Limb (tissue), 2 donors: ENCODE measurements at regions not wholly inside any gene's neighbourhood (a gene's known extent, or its start where the extent isn't known, plus 50 kb on each side); places are given as distances from the start of the nearest gene placed in this dataset.
"Not testable (repeated sequence)": the region's sequence is repeated elsewhere in the genome, so short reads cannot be mapped to it uniquely, and the experiment has no call there.

Source experiments
- DNase-seq, 2 donors: peaks; one replicate each; pipeline ENCODE4 v3.0.0-alpha.2; 2016; ENCODE audit errors: extremely low spot score in 2 of 2

DNA sequence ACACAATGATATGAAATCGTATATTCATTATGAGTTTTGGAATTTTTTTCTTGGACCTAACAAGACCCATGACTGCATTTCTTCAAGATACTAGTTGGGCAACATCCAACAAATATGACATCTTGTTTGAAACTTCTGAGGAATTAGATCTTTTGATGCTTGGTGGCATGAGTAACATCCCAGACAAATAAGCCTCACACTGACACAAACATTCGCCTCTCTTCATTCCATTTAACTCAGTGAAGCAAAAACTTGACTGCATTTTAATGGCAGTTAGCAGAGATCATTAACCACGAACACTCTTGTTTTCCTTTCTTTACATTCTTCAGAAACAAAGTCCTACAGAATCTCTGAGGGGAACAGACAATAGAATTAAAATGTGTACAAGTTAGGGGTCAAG, 758.3 kb downstream of the C12orf50 start:
- no peak for DNase-seq

DNA sequence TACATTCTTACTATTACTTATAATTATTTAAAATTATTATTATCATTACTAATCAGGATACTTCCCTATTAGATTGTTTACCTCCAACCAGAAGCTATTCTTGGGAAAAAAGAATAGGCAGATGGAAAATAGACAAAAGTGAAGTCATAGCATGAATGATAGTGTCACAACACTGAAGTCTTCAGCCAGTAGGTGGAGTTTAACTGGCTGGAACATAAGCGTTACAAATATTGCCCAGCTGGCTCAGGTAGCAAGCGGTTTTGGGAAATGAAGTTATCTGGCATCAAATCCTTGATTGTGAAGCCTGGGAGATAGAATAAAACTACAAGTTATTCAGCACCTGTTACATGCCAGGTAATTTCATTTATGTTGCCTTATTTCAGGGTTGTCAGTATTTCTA, 762.9 kb downstream of the C12orf50 start:
- DNase-seq = no peak

DNA sequence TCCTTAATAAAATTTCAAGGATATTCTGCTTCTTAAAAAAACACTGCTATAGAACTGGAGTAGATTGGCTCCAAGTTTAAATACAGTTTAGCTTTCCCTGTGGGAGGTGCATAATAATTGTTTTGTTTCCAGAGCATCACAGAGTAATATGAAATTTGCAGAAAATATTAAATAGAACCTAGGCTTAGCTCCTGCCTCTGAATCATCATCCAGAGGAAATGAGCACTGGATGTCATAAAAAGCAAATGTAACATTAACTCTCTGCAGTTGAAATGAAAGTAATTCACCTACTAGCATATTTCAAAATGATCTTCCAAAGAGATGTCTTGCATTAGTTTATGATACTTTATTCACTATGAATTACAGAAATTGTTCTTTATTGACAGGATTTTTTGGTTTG, 769.8 kb downstream of the C12orf50 start:
- DNase-seq = no peak

DNA sequence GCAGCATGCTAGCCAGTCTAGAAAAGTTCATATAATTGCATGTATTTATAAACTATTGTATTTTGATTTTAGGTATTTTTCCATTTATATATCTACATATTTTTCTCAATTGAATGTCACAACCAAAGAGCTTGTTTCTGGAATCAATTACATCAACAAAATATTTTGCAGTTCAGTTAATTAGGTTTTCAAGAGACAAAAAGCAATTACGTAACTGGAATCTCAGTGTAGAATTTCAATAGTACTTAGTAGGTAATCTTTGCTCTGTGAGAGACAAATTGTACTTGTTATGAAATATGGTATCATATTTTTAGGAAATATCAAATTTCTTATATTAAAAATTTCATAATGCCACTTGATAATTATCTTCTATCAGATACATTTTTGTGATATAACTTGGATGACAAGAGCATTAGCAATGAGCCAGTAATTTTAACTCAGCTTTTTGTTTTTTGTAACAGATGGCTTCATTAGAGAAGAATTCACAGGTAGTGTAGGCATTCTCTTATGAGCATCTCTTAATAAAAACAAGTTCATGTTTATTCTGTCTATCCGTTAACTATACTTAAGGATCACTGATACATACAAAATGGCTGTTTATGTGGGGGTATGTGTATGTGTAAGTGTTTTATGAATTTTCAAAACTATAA, 774.7 kb downstream of the C12orf50 start:
- no peak for DNase-seq

- DNase-seq = no peak
Observed at GRCh38 chr12:87253157-87253556, 776.0 kb downstream of the C12orf50 start.

GRCh38 chr12:87246726-87247125, 782.5 kb downstream of the C12orf50 start:
- no peak for DNase-seq

DNA sequence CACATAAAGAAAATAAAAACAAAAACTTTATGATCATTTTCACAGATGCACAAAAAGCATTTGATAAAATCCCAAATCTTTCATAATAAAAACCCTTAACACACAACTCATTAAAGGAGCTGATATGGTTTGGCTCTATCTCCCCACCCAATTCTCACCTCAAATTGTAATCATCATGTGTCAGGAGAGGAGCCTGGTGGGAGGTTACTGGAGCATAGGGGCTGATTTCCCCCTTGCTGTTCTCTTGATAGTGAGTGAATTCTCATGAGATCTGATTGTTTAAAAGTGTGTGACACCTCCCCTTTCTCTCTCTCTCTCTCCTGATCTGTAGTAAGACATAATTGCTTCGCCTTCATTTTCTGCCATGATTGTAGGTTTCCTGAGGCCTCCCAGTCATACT, 790.7 kb downstream of the C12orf50 start:
- DNase-seq = no peak

GRCh38 chr12:87234898-87235297, 794.3 kb downstream of the C12orf50 start:
- DNase-seq = no peak

DNA sequence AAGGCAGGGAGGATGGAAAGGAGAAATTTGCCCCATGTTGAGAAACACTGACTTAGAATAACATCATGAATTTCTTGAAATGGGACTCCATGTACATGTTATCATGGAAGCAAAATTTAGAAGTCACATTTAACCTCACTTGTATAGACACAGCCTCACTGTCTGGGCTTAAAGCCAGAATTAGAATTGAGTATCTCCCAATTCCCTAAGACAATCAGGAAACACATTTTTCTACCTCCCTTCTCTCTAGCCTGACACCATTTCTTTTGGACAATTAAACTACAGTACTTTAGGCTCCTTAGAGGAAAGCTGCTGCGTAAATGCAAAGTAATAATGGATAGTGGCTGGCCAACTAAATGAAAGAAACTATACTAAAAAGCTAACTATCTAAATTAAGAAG, 795.5 kb downstream of the C12orf50 start:
- DNase-seq = no peak

GRCh38 chr12:87231818-87232217, 797.4 kb downstream of the C12orf50 start:
- DNase-seq = no peak

DNA sequence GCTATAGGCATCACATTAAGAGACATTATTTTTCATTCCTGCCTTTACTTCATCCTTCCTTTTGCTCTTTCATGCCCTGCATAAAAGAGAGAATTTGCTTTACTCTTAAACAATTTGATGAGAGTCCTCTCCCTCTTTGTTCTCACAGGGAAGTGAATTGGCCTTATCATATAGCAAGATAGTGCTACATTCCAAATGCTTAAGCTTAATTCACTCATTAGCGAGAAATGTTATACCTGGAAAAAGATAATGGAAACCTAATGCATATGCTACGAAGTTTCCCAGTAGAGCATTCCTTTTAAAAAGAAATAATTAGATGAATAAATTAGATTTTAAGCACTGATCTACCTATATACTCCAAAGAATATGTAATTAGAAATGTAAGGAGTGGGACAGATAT, 798.8 kb downstream of the C12orf50 start:
- DNase-seq = no peak

DNA sequence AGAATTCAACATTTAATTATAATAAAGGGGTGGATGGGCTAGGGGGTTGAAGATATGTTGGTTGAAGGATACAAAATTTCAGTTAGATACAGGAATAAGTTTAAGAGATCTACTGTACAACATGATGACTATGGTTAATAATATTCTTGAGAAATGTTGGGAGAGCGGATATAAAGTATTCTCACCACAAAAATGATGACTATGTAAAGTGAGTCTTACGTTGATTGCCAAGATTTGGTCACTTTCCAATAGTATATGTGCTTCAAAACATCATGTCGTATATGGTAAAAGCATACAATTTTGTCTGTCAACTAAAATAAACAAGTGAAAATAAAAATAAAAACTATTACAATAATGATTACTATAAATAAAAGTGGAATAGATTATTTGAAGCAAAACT, 802.0 kb downstream of the C12orf50 start:
- no peak for DNase-seq

- peak in 1 of 2 donors; percentile 18 for DNase-seq
Observed at GRCh38 chr12:87217491-87217890, 811.7 kb downstream of the C12orf50 start.

GRCh38 chr12:87216436-87216835, 812.8 kb downstream of the C12orf50 start:
- DNase-seq = no peak

GRCh38 chr12:87202189-87202588, 827.0 kb downstream of the C12orf50 start:
- no peak for DNase-seq

GRCh38 chr12:87201598-87201997, 827.6 kb downstream of the C12orf50 start:
- no peak for DNase-seq

DNA sequence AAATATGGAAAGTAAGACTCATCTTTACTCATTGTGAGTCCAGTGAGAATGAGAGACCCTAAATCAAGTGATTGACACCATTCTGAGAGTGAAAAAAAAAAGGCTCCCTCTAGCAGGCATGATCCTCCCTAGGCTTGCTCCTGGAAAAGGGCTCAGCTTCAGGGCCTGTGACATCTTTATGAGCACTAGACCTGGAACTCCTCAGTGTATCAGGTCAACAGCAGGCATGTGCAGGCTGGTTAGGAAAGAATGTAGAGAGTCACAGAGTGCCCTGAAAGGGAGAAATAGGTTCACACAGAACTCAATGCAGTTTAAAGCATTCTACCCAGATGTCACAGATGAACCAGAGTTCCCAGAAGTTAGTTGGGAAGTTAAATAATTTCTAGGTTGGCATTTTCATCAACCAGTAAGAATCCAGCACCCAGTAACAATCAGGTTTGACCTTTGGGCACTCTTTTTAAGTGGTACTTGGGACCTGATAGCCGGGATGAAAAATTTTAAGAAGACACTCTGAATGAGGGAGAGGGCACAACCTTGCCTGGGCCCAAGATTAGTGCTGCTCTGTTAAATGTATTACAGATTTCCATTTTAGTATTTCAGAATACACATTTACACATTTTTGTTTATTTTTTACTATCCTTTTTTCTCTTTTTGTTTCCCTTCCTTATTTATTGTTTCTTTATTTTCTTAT, 828.8 kb downstream of the C12orf50 start:
- DNase-seq = no peak

GRCh38 chr12:87198181-87198580, 831.0 kb downstream of the C12orf50 start:
- no peak for DNase-seq

DNA sequence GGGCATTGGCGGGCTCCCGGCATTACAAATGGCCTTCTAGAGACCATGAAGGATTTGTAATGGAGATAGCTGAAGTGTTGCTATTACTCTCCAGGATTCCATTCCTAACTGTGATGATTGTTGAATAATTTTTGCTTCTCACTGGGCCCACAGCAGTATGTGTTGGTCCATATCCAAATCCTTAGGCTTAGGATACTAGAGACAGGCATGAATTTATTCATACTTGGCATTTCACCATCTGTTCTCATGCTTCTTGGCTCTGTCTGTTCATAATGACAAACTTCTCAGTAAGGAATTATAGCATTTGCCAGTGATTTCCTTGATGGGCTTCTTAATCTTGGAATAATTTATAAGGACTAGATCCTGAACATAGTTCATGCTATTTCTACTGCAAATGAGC, 832.9 kb downstream of the C12orf50 start:
- DNase-seq = peak in 1 of 2 donors; percentile 53

DNA sequence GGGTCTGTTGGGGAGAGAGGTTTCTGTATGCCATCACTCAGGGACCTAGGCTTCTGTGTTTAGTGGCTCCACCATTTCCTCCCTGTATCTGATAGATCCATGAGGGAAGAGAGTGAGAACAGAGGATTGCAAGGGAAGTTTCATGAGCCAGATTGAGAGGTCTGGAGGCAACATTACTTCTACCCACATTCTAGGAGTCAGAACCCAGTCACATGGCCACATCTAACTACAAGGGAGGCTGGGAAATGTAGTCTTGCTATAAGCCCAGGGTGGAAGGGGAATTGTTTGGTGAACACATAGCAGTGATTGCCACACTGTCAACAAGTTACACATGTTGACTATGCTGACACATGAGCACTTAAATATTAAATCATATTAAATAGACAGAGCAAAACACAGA, 834.8 kb downstream of the C12orf50 start:
- DNase-seq = not testable (repeated sequence)

DNA sequence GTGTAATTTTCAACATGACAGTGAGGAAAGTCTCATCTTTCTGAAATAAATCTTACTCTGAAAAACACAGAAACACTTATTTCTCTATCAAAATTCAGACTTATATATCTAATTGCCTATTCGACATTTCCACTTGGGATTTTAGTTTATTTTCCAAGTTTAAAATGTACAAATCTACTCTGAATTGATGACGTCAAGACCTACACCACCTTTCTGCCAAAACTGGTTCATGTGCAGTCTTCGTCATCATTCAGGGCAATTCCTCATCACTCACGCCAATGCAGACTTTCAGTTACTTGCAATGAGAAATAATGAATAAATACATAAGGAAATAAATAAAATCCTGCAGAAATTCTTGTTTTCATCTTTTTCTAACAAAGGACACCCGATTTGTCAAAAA, 843.8 kb downstream of the C12orf50 start:
- DNase-seq = no peak

DNA sequence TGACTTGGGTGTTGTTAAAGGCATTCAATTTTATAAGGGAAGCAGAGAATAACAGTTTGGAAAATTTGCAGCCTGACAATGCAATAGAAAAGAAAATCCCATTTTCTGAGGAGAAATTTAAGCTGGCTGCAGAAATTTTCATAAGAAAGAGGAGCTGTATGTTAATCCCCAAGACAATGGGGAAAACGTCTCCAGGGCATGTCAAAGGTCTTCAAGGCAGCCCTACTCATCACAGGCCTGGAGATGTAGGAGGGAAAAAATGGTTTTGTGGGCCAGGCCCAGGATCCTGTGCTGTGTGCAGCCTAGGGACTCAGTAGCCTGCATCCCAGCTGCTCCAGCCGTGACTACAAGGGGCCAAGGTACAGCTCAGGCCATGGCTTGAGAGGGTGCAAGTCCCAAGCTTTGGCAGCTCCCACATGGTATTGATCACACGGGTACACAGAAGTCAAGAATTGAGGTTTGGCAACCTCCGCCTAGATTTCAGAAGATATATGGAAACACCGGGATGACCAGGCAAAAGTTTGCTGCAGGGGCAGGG, 846.4 kb downstream of the C12orf50 start:
- DNase-seq = no peak

- DNase-seq = no peak
Observed at GRCh38 chr12:87171356-87171755, 857.8 kb downstream of the C12orf50 start.
